ENCODE measurements at regions not wholly inside any gene's neighbourhood (a gene's known extent, or its start where the extent isn't known, plus 50 kb on each side); places are given as distances from the start of the nearest gene placed in this dataset.

GRCh38 chr12:28059220-28059619 is 86.7 kb upstream of the PTHLH start:
- H3K4me1 Mint-ChIP-seq: 0 out of 4 replicates have a peak, but pooled peaks cover 0 to 2% of the 10 kb centered on the region in 2 experiments
- H3K23ac ChIP-seq (ENCODE audit: insufficient read length, low read depth, low read length): no peak overlapping the region
- TF ChIP-seq CTCF (conservative IDR thresholded peaks at IDR 0.05): no peak
- H2AK5ac ChIP-seq (ENCODE audit: insufficient read length, low read length): no peak overlapping the region
- H3K27me3 ChIP-seq (ENCODE audit: insufficient read depth, low read length): no peaks in the 10 kb centered on the region
- H3K79me2 ChIP-seq (ENCODE audit: insufficient read depth, low read length): no peaks in the 10 kb centered on the region
- no peak overlapping the region for H3K4me3 Mint-ChIP-seq
- no peak for DNase-seq
- no peaks in the 10 kb centered on the region for H3K9me3 Mint-ChIP-seq
- H3K4me1 ChIP-seq (ENCODE audit: insufficient read depth, low read length): no peaks in the 10 kb centered on the region
- no peak overlapping the region for H2BK12ac ChIP-seq (ENCODE audit: insufficient read length, low read depth, low read length)
- no peak overlapping the region for H4K8ac ChIP-seq (replicated peaks; ENCODE audit: insufficient read length, low read depth, low read length)
- H2AFZ ChIP-seq (ENCODE audit: low read length): no peak overlapping the region
- H3K4ac ChIP-seq (ENCODE audit: low read depth, low read length): no peak overlapping the region
- H2BK5ac ChIP-seq (ENCODE audit: insufficient read length, low read length): no peak overlapping the region
- no peaks in the 10 kb centered on the region for H3K23me2 ChIP-seq (ENCODE audit: insufficient read length, low read depth, low read length, poor library complexity, severe bottlenecking)
- no peak overlapping the region for H3K27ac ChIP-seq (ENCODE audit: insufficient read length, low read depth, low read length)
- H3K27ac Mint-ChIP-seq: no peak overlapping the region
- H3T11ph ChIP-seq (ENCODE audit: low read length): no peak overlapping the region
- H3K27me3 Mint-ChIP-seq (ENCODE audit: low read depth): no peaks in the 10 kb centered on the region
- no peak overlapping the region for H3K14ac ChIP-seq (ENCODE audit: insufficient read depth, low read length)
- H3K18ac ChIP-seq (ENCODE audit: insufficient read length, low read depth, low read length): no peak overlapping the region
- no peak overlapping the region for H3K56ac ChIP-seq (ENCODE audit: insufficient read length, low read depth, low read length)
- no CpG with 5 or more reads among the region's 1 CpG for WGBS (ENCODE audit: extremely low coverage, insufficient read length, low lambda C conversion rate)
- no peak overlapping the region for H3K4me2 ChIP-seq (ENCODE audit: insufficient read depth, insufficient read length, low read length)
- no peak overlapping the region for H4K91ac ChIP-seq (ENCODE audit: insufficient read length, low read depth, low read length)
- no peak overlapping the region for H2BK120ac ChIP-seq (ENCODE audit: low read depth, low read length, poor library complexity, severe bottlenecking)
- no peak overlapping the region for H2BK20ac ChIP-seq (ENCODE audit: low read depth, low read length, poor library complexity, severe bottlenecking)
- H3K9me3 ChIP-seq (ENCODE audit: control insufficient read depth, low read depth, low read length): no peaks in the 10 kb centered on the region
- H3K79me1 ChIP-seq (ENCODE audit: insufficient read depth, low read depth, low read length, poor library complexity, severe bottlenecking): no peaks in the 10 kb centered on the region
- no peak overlapping the region for H4K5ac ChIP-seq (ENCODE audit: insufficient read length, low read depth, low read length)
- H3K9ac ChIP-seq (ENCODE audit: extremely low read depth, insufficient read length, low read length): no peak overlapping the region
- no peak overlapping the region for H2BK15ac ChIP-seq (ENCODE audit: low read depth, low read length)
- H3K36me3 Mint-ChIP-seq (ENCODE audit: insufficient read depth in 1 of 3, low read depth in 3 of 3): no peaks in the 10 kb centered on the region
- H4K20me1 ChIP-seq (ENCODE audit: control insufficient read depth, insufficient read depth, insufficient read length): no peaks in the 10 kb centered on the region

Measured in H9 (cell line).